Mammary epithelial cell (primary cell): ENCODE measurements at regions not wholly inside any gene's neighbourhood (a gene's known extent, or its start where the extent isn't known, plus 50 kb on each side); places are given as distances from the start of the nearest gene placed in this dataset.

Source experiments
- CTCF ChIP-seq, 2 donors: IDR thresholded peaks in 1 of 2; conservative IDR thresholded peaks in 1 of 2; 2 replicates each; pipeline ENCODE4 v1.5.1; 2011 to 2012; ENCODE audit warnings: inconsistent platforms in 2 of 2, low read length in 2 of 2, mild to moderate bottlenecking in 2 of 2, control low read depth in 1 of 2, low read depth in 1 of 2; ENCODE audit not compliant: insufficient read depth in 1 of 2; ENCODE audit errors: extremely low read depth in 1 of 2
- EZH2 ChIP-seq: IDR thresholded peaks from 2 replicates; pipeline ENCODE4 v1.6.1; 2012; ENCODE audit warnings: low read length, inconsistent platforms, borderline replicate concordance

GRCh38 chrX:5632887-5633286 is 595.8 kb downstream of the NLGN4X start:
- TF ChIP-seq CTCF (conservative IDR thresholded peaks at IDR 0.05 in 1 of 2, IDR thresholded peaks at IDR 0.05 in 1 of 2; ENCODE audit: extremely low read depth in 1 of 2, insufficient read depth in 1 of 2, low read depth in 1 of 2, low read length in 2 of 2) (no peak), EZH2 (no peak)
